PC-9 (cell line): ENCODE measurements at regions not wholly inside any gene's neighbourhood (a gene's known extent, or its start where the extent isn't known, plus 50 kb on each side); places are given as distances from the start of the nearest gene placed in this dataset.

Source experiments
- EZH2 ChIP-seq: fragments of 200-600 bp; sonication (generic); IDR thresholded peaks from 2 replicates; pipeline ENCODE4 v1.8.0; 2017; ENCODE audit warnings: antibody characterized with exemption, low read depth
- TF ChIP-seq, protein P1 (sequence below): fragments of 200-600 bp; sonication (generic); conservative IDR thresholded peaks from 2 replicates; pipeline ENCODE4 v1.6.1; 2017; ENCODE audit warnings: mixed run types, antibody characterized with exemption, mild to moderate bottlenecking, moderate library complexity

DNA sequence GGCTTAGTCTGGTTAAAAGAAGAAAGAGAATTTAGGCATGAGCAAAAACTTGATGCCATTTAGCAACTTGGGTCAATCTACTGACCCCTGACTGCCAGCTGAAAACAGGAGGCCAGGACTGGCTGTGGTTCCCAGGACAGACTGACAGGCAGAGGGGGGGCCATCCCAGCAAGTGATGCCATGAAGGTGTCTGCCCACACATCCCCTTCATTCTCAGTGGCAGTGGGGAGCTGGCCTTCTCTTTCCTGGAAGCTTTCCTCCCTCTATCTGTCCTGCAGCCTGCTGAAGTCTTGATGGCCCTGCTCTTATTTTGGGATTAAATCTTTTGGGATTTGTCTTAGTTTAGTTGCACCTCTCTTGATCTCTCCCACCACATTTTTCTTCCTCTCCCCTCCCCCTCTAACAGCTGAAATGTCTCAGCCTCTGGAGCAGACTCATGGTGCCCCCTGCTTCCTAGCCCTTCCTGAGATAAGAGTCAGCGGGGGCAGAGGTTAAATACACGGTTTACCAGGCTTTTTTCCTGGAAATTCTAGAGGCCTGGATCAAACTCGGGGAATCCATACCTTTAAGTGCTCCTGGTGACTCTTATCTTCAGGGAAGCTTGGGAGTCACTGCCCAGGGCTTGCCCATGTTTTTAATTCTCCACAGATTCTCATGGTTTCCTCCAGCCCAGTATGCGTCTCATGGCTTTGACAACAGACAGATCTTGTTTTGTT is 99.5 kb upstream of the TSPAN2 start:
- TF ChIP-seq, protein P1, sequence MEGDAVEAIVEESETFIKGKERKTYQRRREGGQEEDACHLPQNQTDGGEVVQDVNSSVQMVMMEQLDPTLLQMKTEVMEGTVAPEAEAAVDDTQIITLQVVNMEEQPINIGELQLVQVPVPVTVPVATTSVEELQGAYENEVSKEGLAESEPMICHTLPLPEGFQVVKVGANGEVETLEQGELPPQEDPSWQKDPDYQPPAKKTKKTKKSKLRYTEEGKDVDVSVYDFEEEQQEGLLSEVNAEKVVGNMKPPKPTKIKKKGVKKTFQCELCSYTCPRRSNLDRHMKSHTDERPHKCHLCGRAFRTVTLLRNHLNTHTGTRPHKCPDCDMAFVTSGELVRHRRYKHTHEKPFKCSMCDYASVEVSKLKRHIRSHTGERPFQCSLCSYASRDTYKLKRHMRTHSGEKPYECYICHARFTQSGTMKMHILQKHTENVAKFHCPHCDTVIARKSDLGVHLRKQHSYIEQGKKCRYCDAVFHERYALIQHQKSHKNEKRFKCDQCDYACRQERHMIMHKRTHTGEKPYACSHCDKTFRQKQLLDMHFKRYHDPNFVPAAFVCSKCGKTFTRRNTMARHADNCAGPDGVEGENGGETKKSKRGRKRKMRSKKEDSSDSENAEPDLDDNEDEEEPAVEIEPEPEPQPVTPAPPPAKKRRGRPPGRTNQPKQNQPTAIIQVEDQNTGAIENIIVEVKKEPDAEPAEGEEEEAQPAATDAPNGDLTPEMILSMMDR: no peak
- no peak for TF ChIP-seq EZH2
